Activated T-helper 1 cell treated with anti-CD3 and anti-CD28 coated beads, Interleukin-12 subunit alpha, Interleukin-12 subunit beta, Interleukin-2, Interleukin-4 antibody, amounts not matched to agents 30 ng/mL and 10 ng/mL and 1 ng/mL, durations not matched to agents 14 hours and 24 hours and 36 hours (primary cell): ENCODE measurements at regions not wholly inside any gene's neighbourhood (a gene's known extent, or its start where the extent isn't known, plus 50 kb on each side); places are given as distances from the start of the nearest gene placed in this dataset.

Experiments
- DNase-seq: peaks from one replicate; pipeline ENCODE4 v3.0.0; 2021; ENCODE audit warnings: low spot score
- H3K27ac Mint-ChIP-seq: one replicate; pipeline ENCODE4 v1.8.0; 2021; ENCODE audit warnings: mild to moderate bottlenecking, mixed read lengths
- H3K27me3 Mint-ChIP-seq: one replicate; pipeline ENCODE4 v1.8.0; 2022; ENCODE audit warnings: mild to moderate bottlenecking, moderate library complexity, mixed read lengths; ENCODE audit not compliant: insufficient read depth
- H3K36me3 Mint-ChIP-seq: one replicate; pipeline ENCODE4 v1.8.0; 2021; ENCODE audit warnings: low read depth, mixed read lengths
- H3K4me1 Mint-ChIP-seq: one replicate; pipeline ENCODE4 v1.8.0; 2021; ENCODE audit warnings: low read depth, mixed read lengths
- H3K4me3 Mint-ChIP-seq: one replicate; pipeline ENCODE4 v1.8.0; 2021; ENCODE audit warnings: mild to moderate bottlenecking, moderate library complexity, mixed read lengths
- H3K9me3 Mint-ChIP-seq: one replicate; pipeline ENCODE4 v1.8.0; 2021; ENCODE audit warnings: mixed read lengths
- intact Hi-C: fragments of 100-400 bp; cut with micrococcal nuclease; formaldehyde crosslinking; loops from one replicate; pipeline ENCODE4 v1.15.1; 2024

DNA sequence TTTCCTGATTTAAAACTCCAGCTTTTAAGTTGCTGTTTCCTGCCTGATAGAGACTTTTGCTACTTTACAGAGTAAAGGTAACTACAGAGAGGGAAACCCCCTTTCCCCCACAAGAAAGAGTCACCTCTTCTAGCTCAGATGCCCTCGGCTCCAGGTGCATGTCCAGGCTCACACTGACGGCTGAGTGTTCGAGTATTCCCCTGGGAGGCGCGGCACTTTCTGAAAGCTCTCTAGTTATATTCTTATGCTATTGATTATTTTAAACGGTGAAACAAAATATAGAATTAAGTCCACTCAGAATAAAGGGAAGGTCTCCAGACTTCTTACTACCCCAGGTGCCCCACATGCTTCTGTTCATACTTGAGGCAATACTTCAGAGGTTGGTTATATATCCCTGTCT, 160.3 kb upstream of the FMN2 start:
- intact Hi-C loops = no loop called here
- Mint-ChIP-seq H3K4me1 (no peaks in the 10 kb centered on the region), H3K27ac (no peak overlapping the region), H3K4me3 (no peak overlapping the region), H3K36me3 (no peaks in the 10 kb centered on the region), H3K27me3 (no peaks in the 10 kb centered on the region), H3K9me3 (no peaks in the 10 kb centered on the region)
- DNase-seq = no peak

DNA sequence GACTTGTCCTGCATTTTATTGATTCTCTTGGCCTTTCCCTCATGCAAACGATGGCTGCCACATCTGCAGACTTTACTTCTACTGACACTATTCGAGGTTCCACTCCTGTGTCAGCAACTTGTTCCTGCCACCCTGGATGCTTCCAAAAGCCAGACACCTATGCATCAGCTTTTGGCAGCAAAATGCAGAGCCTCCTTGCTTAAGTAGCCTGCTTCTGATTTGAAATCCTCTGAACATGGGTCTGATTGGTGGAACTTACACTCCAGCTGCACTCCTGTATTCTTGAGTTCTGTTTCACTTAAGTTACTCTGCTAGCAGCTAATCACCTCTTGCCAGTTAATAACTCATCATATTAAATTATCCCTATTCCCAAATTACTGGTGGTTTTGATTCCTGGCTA, 152.1 kb upstream of the FMN2 start:
- intact Hi-C loops = no loop called here
- Mint-ChIP-seq H3K4me3 (no peak overlapping the region), H3K27me3 (no peaks in the 10 kb centered on the region), H3K27ac (no peak overlapping the region), H3K36me3 (no peaks in the 10 kb centered on the region), H3K9me3 (peaks cover 4% of the 10 kb centered on the region), H3K4me1 (no peaks in the 10 kb centered on the region)
- no peak for DNase-seq

DNA sequence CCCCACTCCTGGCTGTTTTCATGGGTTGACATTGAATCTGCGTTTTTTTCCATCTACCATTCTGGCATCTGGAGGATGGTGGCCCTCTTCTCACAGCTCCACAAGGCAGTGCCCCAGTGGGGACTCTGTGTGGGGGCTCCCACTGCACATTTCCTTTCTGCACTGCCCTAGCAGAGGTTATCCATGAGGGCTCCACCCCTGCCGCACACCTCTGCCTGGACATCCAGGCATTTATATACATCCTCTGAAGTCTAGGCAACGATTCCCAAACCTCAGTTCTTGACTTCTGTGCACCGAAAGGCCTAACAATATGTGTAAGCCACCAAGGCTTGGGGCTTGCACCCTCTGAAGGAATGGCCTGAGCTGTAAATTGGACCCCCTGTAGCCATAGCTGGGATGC, 147.9 kb upstream of the FMN2 start:
- no peak overlapping the region for H3K4me3 Mint-ChIP-seq
- intact Hi-C loops = no loop called here
- H3K36me3 Mint-ChIP-seq = no peaks in the 10 kb centered on the region

DNA sequence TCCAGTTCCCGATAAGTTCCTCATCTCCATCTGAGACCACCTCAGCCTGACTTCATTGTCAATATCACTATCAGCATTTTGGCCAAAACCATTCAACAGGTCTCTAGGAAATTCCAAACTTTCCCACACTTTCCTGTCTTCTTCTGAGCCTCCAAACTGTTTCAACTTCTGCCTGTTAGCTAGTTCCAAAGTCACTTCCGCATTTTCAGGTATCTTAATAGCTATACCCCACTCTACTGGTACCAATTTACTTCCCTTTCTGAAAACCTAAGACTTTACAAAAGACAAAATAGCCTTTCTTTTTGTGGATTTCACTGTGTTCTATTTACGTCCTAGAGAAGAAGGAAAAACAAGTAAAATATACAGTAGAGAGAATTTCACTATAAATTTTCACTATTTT, 147.0 kb upstream of the FMN2 start:
- intact Hi-C loops = no loop called here
- Mint-ChIP-seq H3K4me1 (no peaks in the 10 kb centered on the region), H3K27me3 (no peaks in the 10 kb centered on the region), H3K36me3 (no peaks in the 10 kb centered on the region), H3K9me3 (peaks cover 4% of the 10 kb centered on the region), H3K4me3 (no peak overlapping the region), H3K27ac (no peak overlapping the region)
- DNase-seq = no peak

More for the DNA sequence above, 147.9 kb upstream of the FMN2 start:
- Mint-ChIP-seq H3K27ac (no peak overlapping the region), H3K4me1 (no peaks in the 10 kb centered on the region), H3K9me3 (peaks cover 4% of the 10 kb centered on the region), H3K27me3 (no peaks in the 10 kb centered on the region)
- no peak for DNase-seq

DNA sequence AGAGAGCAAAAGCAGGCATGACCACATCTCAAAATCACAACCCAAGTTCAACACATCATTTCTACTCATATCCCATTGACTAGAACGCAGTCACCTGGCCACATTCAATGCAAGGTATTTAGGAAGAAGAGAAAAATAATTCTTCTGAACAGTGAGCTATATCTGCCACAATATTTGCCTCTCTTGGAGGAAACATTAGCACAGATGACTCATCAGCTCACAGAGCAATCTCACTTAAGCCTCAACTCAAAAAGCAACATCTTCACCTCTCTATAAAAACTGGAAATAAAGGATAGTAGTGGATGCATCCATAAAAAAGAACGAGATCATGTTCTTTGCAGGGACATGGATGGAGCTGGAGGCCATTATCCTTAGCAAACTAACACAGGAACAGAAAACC, 143.9 kb upstream of the FMN2 start:
- Mint-ChIP-seq H3K27me3 (no peaks in the 10 kb centered on the region), H3K27ac (no peak overlapping the region), H3K9me3 (peaks cover 4% of the 10 kb centered on the region), H3K4me3 (no peak overlapping the region), H3K4me1 (no peaks in the 10 kb centered on the region), H3K36me3 (no peaks in the 10 kb centered on the region)
- no peak for DNase-seq
- intact Hi-C loops = no loop called here

DNA sequence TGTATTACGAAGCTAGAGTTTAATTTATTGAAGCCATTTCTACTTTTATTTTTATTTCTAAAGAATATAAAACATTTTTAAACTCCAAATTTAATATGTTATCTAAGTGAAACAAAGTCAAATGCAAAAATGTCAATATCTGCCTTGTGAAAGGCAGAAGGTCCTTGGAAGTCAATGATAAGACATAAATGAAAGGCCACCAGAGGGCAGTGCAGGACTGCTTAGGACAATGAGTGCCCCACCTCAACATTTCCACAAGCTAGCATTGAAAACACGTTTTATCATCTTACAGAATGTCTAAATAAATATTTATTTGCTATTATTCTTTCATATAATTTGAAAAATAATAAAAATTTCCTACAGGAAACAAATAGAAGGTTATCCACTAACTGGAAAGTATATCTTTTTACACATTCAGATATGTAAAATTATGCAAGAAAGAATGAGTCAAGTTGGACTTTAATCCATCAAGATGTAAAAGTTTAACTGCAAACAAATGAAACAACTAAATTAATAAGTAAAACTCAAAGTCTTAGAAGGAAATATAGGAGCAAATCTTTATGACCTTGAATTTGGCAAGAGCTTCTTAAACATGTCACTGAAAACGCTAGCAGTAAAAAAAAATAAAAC, 140.1 kb upstream of the FMN2 start:
- H3K9me3 Mint-ChIP-seq = no peaks in the 10 kb centered on the region
- no peak for DNase-seq
- H3K27ac Mint-ChIP-seq = no peak overlapping the region
- H3K4me3 Mint-ChIP-seq = no peak overlapping the region
- peaks cover under 1% of the 10 kb centered on the region for H3K27me3 Mint-ChIP-seq
- H3K4me1 Mint-ChIP-seq = no peaks in the 10 kb centered on the region
- no peaks in the 10 kb centered on the region for H3K36me3 Mint-ChIP-seq
- intact Hi-C loops = loop anchor here (1.0 kb wide), 2 partner anchors 25 to 198 kb away; no protein-coding TSS in a partner anchor

DNA sequence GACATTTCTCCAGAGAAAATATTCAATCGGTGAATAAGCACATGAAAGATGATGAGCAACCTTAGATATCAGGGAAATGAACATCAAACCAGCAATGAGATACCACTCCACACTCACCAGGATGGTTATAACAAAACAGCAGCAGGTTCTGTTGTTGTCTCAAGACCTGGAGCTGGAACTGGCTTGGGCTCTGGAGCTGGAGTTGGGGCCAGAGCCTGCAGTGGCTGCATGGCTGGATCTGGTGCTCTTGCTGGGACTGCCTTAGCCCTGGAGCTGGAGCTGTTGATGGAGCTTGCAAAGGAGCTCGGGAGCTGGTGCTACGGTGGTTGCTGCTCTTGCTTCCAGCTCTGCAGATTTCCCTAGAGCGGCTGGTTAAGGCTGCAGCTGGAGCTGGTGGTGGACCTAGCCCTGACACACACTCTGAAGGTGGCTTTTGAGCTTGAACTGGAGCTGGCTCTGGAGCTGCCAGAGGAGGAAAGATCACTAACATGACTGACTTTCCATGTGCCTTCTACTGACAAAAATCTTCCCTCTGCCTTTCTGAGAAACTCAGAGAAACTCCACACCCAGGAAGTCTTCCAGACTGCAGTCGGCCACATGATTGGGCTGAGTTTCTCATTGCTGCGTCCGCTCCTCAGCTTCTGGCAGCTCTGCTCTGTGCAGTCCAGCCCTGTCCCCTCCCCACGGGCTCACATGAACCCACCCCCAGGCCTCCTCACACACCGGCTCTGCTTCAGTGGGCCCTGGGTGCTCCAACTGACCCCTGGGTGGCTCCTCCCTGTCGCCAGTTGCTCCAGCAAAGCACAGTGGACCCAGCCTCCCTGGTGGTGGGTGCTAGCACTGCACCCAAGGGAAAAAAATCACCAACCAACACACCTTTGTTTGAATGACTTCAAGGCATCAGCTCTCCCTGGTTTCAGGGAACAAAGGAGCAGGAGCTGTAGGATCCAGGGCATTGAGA, 139.1 kb upstream of the FMN2 start:
- no peaks in the 10 kb centered on the region for H3K4me1 Mint-ChIP-seq
- no peak for DNase-seq
- no peaks in the 10 kb centered on the region for H3K9me3 Mint-ChIP-seq
- H3K27me3 Mint-ChIP-seq = peaks cover 2% of the 10 kb centered on the region
- no peaks in the 10 kb centered on the region for H3K36me3 Mint-ChIP-seq
- H3K27ac Mint-ChIP-seq = no peak overlapping the region
- intact Hi-C loops = no loop called here
- H3K4me3 Mint-ChIP-seq = no peak overlapping the region

DNA sequence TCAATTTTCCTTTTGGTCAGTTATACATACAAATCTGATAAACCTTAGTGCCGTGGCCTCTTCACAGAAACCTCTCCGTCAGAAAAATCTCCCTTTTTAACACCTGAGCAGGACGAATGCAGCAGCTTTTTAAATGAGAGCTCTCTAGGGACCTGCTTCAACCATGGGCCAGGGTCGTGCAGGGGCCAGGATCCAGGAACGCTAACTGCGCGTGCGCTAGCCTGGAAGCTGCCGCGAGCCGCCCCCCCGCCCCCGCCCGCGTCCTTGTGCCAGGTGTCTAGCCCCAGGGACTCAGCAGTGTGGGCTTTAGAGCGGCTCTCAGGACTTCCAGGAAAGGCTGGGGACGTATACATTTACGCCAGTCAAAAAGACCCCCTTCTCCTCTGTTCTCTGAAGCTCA, 136.8 kb upstream of the FMN2 start:
- Mint-ChIP-seq H3K4me1 (no peaks in the 10 kb centered on the region), H3K9me3 (no peaks in the 10 kb centered on the region), H3K27me3 (peaks cover 2% of the 10 kb centered on the region), H3K4me3 (no peak overlapping the region), H3K36me3 (no peaks in the 10 kb centered on the region), H3K27ac (no peak overlapping the region)
- intact Hi-C loops = no loop called here
- no peak for DNase-seq

DNA sequence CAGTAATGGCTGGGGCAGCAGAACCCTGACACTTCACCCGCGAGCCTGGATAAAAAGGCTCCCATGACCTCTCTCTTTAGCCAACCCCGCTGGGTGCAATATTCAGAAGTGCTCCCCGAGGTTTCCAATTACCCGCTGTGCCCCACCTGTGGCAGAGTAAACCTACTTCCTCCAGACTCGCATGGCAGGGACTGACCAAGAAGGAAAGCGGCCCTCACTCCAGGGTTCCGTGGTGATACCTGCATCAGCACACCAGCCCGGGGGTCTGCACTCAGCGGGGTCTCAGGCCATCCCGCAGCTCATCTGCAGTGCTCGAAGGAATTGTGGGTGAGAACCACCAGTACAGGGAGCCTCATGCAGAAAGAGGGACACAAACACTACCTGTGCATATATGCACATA, 136.3 kb upstream of the FMN2 start:
- intact Hi-C loops = no loop called here

DNA sequence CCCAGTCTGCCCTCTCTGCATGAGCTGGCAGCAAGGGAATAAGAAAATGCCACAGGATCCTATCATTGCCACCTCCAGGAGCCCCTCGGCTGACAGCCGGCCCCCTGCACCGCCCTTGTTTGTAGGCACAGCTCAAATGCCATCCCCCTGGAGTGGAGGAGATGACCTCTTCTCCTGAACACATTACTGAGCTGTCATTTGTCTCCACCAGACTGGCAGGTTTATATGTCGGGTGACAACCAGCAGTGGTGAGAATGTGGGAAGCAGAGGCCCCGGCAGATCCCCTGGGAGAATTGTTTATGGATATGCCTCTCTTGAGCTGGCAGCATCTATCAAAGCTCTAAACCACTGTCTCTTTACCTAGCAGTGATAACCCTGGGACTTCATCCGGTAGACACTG, 135.4 kb upstream of the FMN2 start:
- H3K36me3 Mint-ChIP-seq = no peaks in the 10 kb centered on the region
- intact Hi-C loops = no loop called here
- H3K4me1 Mint-ChIP-seq = no peaks in the 10 kb centered on the region
- no peak for DNase-seq
- H3K27ac Mint-ChIP-seq = no peak overlapping the region
- H3K27me3 Mint-ChIP-seq = peaks cover 2% of the 10 kb centered on the region
- H3K4me3 Mint-ChIP-seq = no peak overlapping the region
- H3K9me3 Mint-ChIP-seq = no peaks in the 10 kb centered on the region

More for the DNA sequence above, 136.3 kb upstream of the FMN2 start:
- Mint-ChIP-seq H3K36me3 (no peaks in the 10 kb centered on the region), H3K9me3 (no peaks in the 10 kb centered on the region), H3K4me3 (no peak overlapping the region), H3K27ac (no peak overlapping the region), H3K4me1 (no peaks in the 10 kb centered on the region), H3K27me3 (peaks cover 2% of the 10 kb centered on the region)
- no peak for DNase-seq

DNA sequence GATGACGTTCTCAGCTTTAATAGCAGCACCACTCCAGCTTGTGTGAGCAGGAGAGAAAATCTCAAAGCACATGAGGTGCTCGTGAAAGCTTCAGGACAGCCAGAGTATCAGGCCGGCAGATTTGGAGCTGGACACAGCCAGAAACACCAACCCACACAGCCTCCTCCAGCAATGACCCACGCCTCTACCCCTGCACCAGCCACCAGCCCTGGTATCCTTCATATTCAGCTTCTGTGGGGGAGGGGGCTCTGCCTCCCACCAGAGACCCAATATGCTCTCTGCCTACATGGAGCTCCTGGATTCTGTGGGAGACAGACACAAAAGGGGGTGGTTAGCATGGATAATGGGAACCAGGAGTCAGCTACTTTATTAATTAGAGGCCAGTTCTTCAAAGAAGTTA, 133.6 kb upstream of the FMN2 start:
- no peaks in the 10 kb centered on the region for H3K4me1 Mint-ChIP-seq
- H3K4me3 Mint-ChIP-seq = no peak overlapping the region
- H3K36me3 Mint-ChIP-seq = no peaks in the 10 kb centered on the region
- no peak for DNase-seq
- no peak overlapping the region for H3K27ac Mint-ChIP-seq
- intact Hi-C loops = no loop called here
- H3K9me3 Mint-ChIP-seq = no peaks in the 10 kb centered on the region
- peaks cover 2% of the 10 kb centered on the region for H3K27me3 Mint-ChIP-seq

DNA sequence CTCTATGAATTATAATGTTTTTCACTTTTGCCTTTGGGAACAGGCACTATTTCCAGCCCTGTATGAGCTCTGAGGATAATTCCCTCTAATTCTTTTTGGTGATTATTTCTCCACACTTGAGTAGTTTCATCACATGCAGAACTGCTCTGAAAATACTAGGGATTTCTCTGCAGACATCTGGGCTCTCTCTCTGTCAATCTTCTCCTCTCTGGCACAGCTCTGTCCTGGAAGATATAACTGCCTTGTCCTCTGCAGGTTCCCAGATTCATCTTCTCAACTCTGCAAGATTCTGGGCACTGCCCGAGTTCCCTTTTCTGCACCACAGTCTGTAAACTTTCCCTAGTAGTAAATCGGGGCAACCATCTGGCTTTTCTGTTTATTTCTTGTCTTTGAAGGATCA, 131.3 kb upstream of the FMN2 start:
- intact Hi-C loops = no loop called here
- no peaks in the 10 kb centered on the region for H3K36me3 Mint-ChIP-seq
- no peak overlapping the region for H3K4me3 Mint-ChIP-seq
- H3K4me1 Mint-ChIP-seq = no peaks in the 10 kb centered on the region
- H3K27ac Mint-ChIP-seq = no peak overlapping the region
- peaks cover 2% of the 10 kb centered on the region for H3K27me3 Mint-ChIP-seq
- DNase-seq = no peak
- no peaks in the 10 kb centered on the region for H3K9me3 Mint-ChIP-seq

DNA sequence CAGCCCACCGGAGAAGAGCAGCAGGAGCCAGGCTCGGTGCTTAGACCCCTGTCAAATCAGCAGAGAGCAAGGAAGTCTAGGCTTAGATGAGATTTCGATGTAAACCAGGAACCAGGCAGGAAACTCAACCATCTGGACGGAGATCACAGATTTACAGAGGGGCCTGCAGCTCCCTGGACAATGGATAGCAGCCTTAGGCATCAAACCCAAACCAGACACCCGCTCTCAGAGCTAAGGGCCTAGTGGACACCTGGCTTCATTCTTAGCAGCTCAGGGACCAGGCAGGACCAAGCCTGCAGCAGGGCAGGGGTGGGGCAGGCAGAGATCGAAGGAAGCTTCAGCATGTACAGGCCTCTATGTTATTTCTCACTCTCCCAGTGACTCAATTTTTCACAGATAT, 127.8 kb upstream of the FMN2 start:
- DNase-seq = no peak
- Mint-ChIP-seq H3K27ac (no peak overlapping the region), H3K27me3 (peaks cover 5% of the 10 kb centered on the region), H3K4me1 (no peaks in the 10 kb centered on the region), H3K4me3 (no peak overlapping the region), H3K9me3 (no peaks in the 10 kb centered on the region), H3K36me3 (no peaks in the 10 kb centered on the region)
- intact Hi-C loops = no loop called here
